ENCODE measurements at regions not wholly inside any gene's neighbourhood (a gene's known extent, or its start where the extent isn't known, plus 50 kb on each side); places are given as distances from the start of the nearest gene placed in this dataset.

DNA sequence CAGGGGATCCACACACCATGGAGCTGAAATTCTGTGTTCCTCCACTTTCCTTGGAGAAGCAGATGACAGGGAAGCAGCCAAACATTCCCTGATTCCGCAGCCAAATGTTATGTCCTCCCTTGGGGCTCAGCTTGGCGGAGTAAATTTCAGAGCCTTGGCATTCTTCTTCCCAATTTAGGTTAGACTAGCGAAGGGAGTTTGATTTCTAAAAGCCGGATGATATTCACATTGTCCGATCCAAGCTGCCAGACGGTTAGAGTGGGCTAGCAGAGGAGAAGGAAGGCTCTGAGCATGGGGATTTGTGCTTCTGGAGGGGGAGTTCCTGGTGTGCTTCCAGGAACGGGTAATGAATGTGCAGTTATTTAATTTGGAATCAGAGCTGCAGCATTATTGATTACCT, 380.4 kb upstream of the EEF2KMT start:
- no peak overlapping the region for H3K4me3 ChIP-seq (ENCODE audit: low read length)
- Mint-ChIP-seq H3K4me1 (no peaks in the 10 kb centered on the region), H3K27ac (no peak overlapping the region), H3K9me3 (peaks cover 0 to 2% (median 0%) of the 10 kb centered on the region in 5 donors), H3K27me3 (peaks cover 3 to 5% of the 10 kb centered on the region in 2 donors), H3K36me3 (no peaks in the 10 kb centered on the region), H3K4me3 (no peak overlapping the region)
- ChIA-PET POLR2A (no interaction called here), CTCF (interaction anchor here (1.0 kb wide), 1 partner anchor 9 kb away, joined by 3 read pairs; no protein-coding TSS in a partner anchor)
- no peak overlapping the region for H3K27ac ChIP-seq (ENCODE audit: low read depth, low read length)
- no peak for DNase-seq
- H3K27me3 ChIP-seq (ENCODE audit: insufficient read depth, low read length, poor library complexity, severe bottlenecking), result no peaks in the 10 kb centered on the region
- H3K9me3 ChIP-seq (ENCODE audit: low read length), result no peaks in the 10 kb centered on the region
- H3K4me1 ChIP-seq (ENCODE audit: insufficient read depth, low read length), result no peaks in the 10 kb centered on the region
- no peaks in the 10 kb centered on the region for H3K36me3 ChIP-seq (ENCODE audit: insufficient read depth, low read length)

DNA sequence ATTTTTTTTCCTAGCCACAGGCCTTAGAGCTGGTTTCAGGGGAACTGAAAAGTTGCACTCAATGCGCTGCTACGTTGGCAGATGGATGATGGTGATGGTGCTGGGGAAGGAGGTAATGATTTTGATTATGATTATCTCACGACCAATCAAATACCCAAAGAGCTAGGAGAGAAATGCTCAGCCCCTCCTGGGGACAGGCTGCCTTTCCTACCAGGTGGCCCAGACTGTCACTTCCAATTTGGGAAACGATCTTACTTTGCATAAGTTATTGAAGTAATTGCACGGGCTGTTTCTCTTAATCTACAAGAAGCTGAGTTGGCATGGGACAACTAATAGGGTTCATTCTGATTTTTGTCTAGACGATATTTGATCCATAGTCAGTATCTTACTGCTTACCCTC, 379.7 kb upstream of the EEF2KMT start:
- Mint-ChIP-seq H3K27ac (no peak overlapping the region), H3K4me3 (no peak overlapping the region), H3K36me3 (no peaks in the 10 kb centered on the region), H3K9me3 (peaks cover 0 to 2% (median 0%) of the 10 kb centered on the region in 5 donors), H3K27me3 (peaks cover 3 to 7% of the 10 kb centered on the region in 2 donors), H3K4me1 (no peaks in the 10 kb centered on the region)
- POLR2A ChIA-PET, result no interaction called here
- H3K36me3 ChIP-seq (ENCODE audit: insufficient read depth, low read length), result no peaks in the 10 kb centered on the region
- CTCF ChIA-PET, result interaction anchor here (1.0 kb wide), 1 partner anchor 10 kb away, joined by 3 read pairs; no protein-coding TSS in a partner anchor
- no peak for DNase-seq
- H3K27ac ChIP-seq (ENCODE audit: low read depth, low read length), result no peak overlapping the region
- no peak overlapping the region for H3K4me3 ChIP-seq (ENCODE audit: low read length)
- H3K27me3 ChIP-seq (ENCODE audit: insufficient read depth, low read length, poor library complexity, severe bottlenecking), result no peaks in the 10 kb centered on the region
- no peaks in the 10 kb centered on the region for H3K4me1 ChIP-seq (ENCODE audit: insufficient read depth, low read length)
- no peaks in the 10 kb centered on the region for H3K9me3 ChIP-seq (ENCODE audit: low read length)

DNA sequence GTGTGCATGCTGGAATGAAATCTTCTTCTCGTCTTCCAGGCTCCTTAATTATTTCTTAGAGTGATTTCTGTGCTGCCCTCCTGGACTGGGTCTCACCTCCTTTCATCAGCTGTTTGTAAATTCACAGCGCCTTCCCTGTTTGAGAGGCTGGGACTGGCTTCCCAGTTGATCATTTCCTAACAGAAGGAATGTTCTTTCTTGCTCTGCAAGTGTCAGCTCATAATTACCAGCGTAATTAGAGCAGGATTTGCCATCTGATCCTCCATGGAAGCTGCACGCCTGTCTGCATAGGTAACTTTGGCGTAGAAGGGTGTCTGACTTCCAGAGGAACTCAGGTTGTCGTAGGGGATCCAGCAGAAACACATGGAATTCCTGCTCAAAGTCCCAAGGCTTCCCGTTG, 375.0 kb upstream of the EEF2KMT start:
- H3K4me3 ChIP-seq (ENCODE audit: low read length), result no peak overlapping the region
- peaks cover 0 to 4% (median 3%) of the 10 kb centered on the region in 5 donors for H3K9me3 Mint-ChIP-seq
- H3K27ac ChIP-seq (ENCODE audit: low read depth, low read length), result no peak overlapping the region
- DNase-seq, result no peak
- POLR2A ChIA-PET, result no interaction called here
- H3K4me1 Mint-ChIP-seq, result no peaks in the 10 kb centered on the region
- no peaks in the 10 kb centered on the region for H3K36me3 ChIP-seq (ENCODE audit: insufficient read depth, low read length)
- H3K4me3 Mint-ChIP-seq, result no peak overlapping the region
- peak overlapping the region in 1 of 8 donors; percentile 55 for H3K27ac Mint-ChIP-seq
- CTCF ChIA-PET, result no interaction called here
- peaks cover 1 to 7% of the 10 kb centered on the region in 2 donors for H3K27me3 Mint-ChIP-seq
- no peaks in the 10 kb centered on the region for H3K36me3 Mint-ChIP-seq
- no peaks in the 10 kb centered on the region for H3K9me3 ChIP-seq (ENCODE audit: low read length)
- H3K27me3 ChIP-seq (ENCODE audit: insufficient read depth, low read length, poor library complexity, severe bottlenecking), result no peaks in the 10 kb centered on the region
- H3K4me1 ChIP-seq (ENCODE audit: insufficient read depth, low read length), result no peaks in the 10 kb centered on the region

DNA sequence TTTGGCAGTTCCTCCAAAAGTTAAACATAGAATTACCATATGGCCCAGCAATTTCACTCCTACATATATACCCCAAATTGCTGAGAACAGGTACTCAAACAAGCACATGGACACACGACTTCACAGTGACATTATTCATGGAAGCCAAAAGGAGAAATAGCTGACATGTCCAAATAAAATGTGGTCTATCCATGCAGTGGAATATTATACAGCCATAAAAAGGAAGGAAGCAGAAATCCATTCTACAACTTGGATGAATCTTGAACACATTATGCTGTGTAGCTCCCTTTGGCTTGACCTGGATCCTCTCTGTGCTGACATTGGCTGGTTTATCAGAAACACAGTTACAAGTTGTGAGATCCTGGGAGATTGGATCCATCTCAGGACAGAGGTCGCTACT, 370.9 kb upstream of the EEF2KMT start:
- ChIA-PET POLR2A (no interaction called here), CTCF (no interaction called here)
- Mint-ChIP-seq H3K4me3 (no peak overlapping the region), H3K36me3 (no peaks in the 10 kb centered on the region), H3K27ac (no peak overlapping the region), H3K9me3 (peaks cover 0 to 10% (median 3%) of the 10 kb centered on the region in 5 donors), H3K4me1 (no peaks in the 10 kb centered on the region), H3K27me3 (peaks cover 3 to 4% of the 10 kb centered on the region in 2 donors)
- Histone ChIP-seq H3K4me3 (ENCODE audit: low read length) (no peak overlapping the region), H3K27ac (ENCODE audit: low read depth, low read length) (no peak overlapping the region), H3K4me1 (ENCODE audit: insufficient read depth, low read length) (no peaks in the 10 kb centered on the region), H3K9me3 (ENCODE audit: low read length) (no peaks in the 10 kb centered on the region), H3K36me3 (ENCODE audit: insufficient read depth, low read length) (no peaks in the 10 kb centered on the region), H3K27me3 (ENCODE audit: insufficient read depth, low read length, poor library complexity, severe bottlenecking) (no peaks in the 10 kb centered on the region)
- DNase-seq, result no peak

DNA sequence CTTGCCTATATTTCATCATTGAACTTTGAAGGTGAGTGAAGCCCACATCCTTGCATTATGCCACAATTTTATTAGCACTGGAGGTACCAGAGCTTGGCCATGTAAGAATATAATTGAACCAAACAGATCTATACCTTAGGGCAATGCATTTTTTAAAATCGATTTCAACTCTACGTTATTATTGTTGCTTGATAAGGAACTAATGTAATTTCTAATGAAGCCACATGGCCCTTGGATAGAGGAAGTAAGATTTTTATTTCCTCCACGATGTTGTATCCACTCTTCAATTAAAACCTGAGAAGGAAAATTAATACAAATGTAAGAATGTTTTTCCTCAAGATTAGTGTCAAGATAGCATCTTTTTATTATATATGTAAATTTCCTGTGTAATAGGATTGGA, 370.0 kb upstream of the EEF2KMT start:
- H3K4me3 Mint-ChIP-seq, result no peak overlapping the region
- DNase-seq, result no peak
- peaks cover 0 to 10% (median 3%) of the 10 kb centered on the region in 5 donors for H3K9me3 Mint-ChIP-seq
- Histone ChIP-seq H3K27ac (ENCODE audit: low read depth, low read length) (no peak overlapping the region), H3K9me3 (ENCODE audit: low read length) (no peaks in the 10 kb centered on the region), H3K27me3 (ENCODE audit: insufficient read depth, low read length, poor library complexity, severe bottlenecking) (no peaks in the 10 kb centered on the region), H3K36me3 (ENCODE audit: insufficient read depth, low read length) (no peaks in the 10 kb centered on the region), H3K4me1 (ENCODE audit: insufficient read depth, low read length) (no peaks in the 10 kb centered on the region), H3K4me3 (ENCODE audit: low read length) (no peak overlapping the region)
- no peaks in the 10 kb centered on the region for H3K4me1 Mint-ChIP-seq
- peaks cover 0 to 3% of the 10 kb centered on the region in 2 donors for H3K27me3 Mint-ChIP-seq
- H3K27ac Mint-ChIP-seq, result no peak overlapping the region
- ChIA-PET POLR2A (no interaction called here), CTCF (no interaction called here)
- no peaks in the 10 kb centered on the region for H3K36me3 Mint-ChIP-seq

DNA sequence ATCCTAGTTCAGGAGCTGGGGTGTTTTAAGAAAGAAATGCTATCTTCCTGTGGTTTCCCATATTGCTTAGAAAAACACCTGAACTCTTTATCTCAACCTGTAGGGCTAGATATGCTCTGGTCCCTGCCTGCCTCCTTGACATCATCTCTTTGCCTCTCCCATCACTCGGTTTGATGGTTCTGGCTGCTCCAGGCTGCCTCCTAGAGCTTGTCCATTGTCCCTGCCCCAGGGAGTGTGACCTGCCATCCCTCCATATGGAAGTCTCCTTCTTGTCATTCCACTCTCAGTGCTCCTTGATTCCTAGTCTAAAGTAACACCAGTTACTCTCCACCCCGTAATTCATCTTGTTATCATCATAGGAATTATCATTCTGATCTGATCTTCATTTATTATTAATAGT, 369.0 kb upstream of the EEF2KMT start:
- Histone ChIP-seq H3K36me3 (ENCODE audit: insufficient read depth, low read length) (no peaks in the 10 kb centered on the region), H3K9me3 (ENCODE audit: low read length) (no peaks in the 10 kb centered on the region), H3K27me3 (ENCODE audit: insufficient read depth, low read length, poor library complexity, severe bottlenecking) (no peaks in the 10 kb centered on the region), H3K4me3 (ENCODE audit: low read length) (no peak overlapping the region), H3K27ac (ENCODE audit: low read depth, low read length) (no peak overlapping the region), H3K4me1 (ENCODE audit: insufficient read depth, low read length) (no peaks in the 10 kb centered on the region)
- no peak overlapping the region for H3K27ac Mint-ChIP-seq
- H3K27me3 Mint-ChIP-seq, result peaks cover 0 to 3% of the 10 kb centered on the region in 2 donors
- H3K4me1 Mint-ChIP-seq, result no peaks in the 10 kb centered on the region
- no peak for DNase-seq
- peaks cover 0 to 10% (median 3%) of the 10 kb centered on the region in 5 donors for H3K9me3 Mint-ChIP-seq
- H3K4me3 Mint-ChIP-seq, result no peak overlapping the region
- no peaks in the 10 kb centered on the region for H3K36me3 Mint-ChIP-seq
- ChIA-PET CTCF (no interaction called here), POLR2A (no interaction called here)

DNA sequence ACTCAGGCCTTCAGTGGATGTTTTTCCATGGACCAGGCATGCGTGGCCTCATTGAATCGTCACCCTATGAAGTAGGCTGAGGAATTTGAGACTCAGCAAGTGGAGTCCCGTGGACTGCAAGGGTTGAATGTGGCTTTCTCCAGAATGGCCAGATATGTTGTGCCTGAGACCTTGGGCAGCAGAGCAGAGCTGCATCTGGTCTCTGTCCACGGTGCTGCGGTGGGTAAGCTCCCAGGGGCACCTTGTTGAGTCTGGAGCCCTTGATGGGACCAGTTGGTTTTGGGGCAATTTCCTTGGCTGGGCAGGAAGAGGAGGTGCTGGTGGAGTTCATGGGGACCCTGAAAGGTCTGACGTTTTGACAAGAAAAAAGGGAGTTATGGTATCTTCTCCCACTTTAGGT, 368.1 kb upstream of the EEF2KMT start:
- H3K36me3 ChIP-seq (ENCODE audit: insufficient read depth, low read length), result no peaks in the 10 kb centered on the region
- POLR2A ChIA-PET, result no interaction called here
- no peak overlapping the region for H3K27ac Mint-ChIP-seq
- H3K4me1 Mint-ChIP-seq, result no peaks in the 10 kb centered on the region
- CTCF ChIA-PET, result no interaction called here
- no peaks in the 10 kb centered on the region for H3K36me3 Mint-ChIP-seq
- no peak overlapping the region for H3K4me3 Mint-ChIP-seq
- no peaks in the 10 kb centered on the region for H3K4me1 ChIP-seq (ENCODE audit: insufficient read depth, low read length)
- DNase-seq, result no peak
- H3K9me3 Mint-ChIP-seq, result peaks cover 0 to 10% (median 3%) of the 10 kb centered on the region in 5 donors
- no peak overlapping the region for H3K27ac ChIP-seq (ENCODE audit: low read depth, low read length)
- no peaks in the 10 kb centered on the region for H3K9me3 ChIP-seq (ENCODE audit: low read length)
- no peak overlapping the region for H3K4me3 ChIP-seq (ENCODE audit: low read length)
- peaks cover 0 to 3% of the 10 kb centered on the region in 2 donors for H3K27me3 Mint-ChIP-seq
- no peaks in the 10 kb centered on the region for H3K27me3 ChIP-seq (ENCODE audit: insufficient read depth, low read length, poor library complexity, severe bottlenecking)

DNA sequence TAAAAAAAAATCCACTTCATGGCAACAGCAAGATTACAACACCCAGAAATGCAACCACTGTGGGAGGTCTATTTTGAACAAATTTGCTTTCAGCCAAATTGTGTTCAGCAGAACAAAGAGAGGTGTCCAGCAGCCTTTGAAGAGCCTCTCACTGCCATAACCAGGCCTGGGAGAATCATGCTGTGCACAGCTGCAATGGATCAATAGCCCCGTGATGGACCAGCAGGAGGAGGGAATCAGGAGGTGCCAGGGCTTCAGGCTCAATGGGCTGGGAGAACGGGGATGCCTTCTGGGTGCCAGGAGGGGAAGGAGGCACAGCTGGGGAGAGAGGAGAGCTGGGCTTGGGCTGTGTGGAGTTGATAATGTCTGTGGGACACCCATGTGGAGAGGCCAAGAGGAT, 366.2 kb upstream of the EEF2KMT start:
- no peak overlapping the region for H3K4me3 ChIP-seq (ENCODE audit: low read length)
- no peak overlapping the region for H3K27ac ChIP-seq (ENCODE audit: low read depth, low read length)
- Mint-ChIP-seq H3K4me3 (no peak overlapping the region), H3K9me3 (peaks cover 0 to 7% (median 0%) of the 10 kb centered on the region in 5 donors), H3K4me1 (no peaks in the 10 kb centered on the region), H3K27me3 (peaks cover 0 to 6% of the 10 kb centered on the region in 2 donors), H3K36me3 (no peaks in the 10 kb centered on the region), H3K27ac (no peak overlapping the region)
- H3K4me1 ChIP-seq (ENCODE audit: insufficient read depth, low read length), result no peaks in the 10 kb centered on the region
- no peaks in the 10 kb centered on the region for H3K27me3 ChIP-seq (ENCODE audit: insufficient read depth, low read length, poor library complexity, severe bottlenecking)
- H3K9me3 ChIP-seq (ENCODE audit: low read length), result no peaks in the 10 kb centered on the region
- DNase-seq, result no peak
- ChIA-PET CTCF (no interaction called here), POLR2A (no interaction called here)
- no peaks in the 10 kb centered on the region for H3K36me3 ChIP-seq (ENCODE audit: insufficient read depth, low read length)

DNA sequence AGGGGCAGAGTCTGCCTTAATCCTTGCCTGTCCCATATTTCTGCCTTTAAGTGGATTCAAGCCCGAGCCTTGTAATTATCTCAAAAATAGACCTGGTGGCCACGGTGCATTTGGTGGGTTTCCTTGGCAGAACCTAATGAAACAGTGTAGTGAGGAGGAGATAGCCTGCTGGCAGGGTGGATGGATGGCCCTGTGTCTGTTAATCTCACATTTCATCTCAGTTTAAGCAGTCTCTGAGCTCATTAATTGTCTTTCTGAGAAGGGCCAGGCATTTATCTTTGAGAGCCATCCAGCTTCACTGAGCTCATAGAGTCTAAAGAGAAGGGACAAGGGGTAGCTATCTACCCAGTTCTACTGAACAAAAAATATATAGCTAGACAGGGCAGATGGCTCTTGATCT, 364.0 kb upstream of the EEF2KMT start:
- Histone ChIP-seq H3K4me1 (ENCODE audit: insufficient read depth, low read length) (no peaks in the 10 kb centered on the region), H3K9me3 (ENCODE audit: low read length) (no peaks in the 10 kb centered on the region), H3K27me3 (ENCODE audit: insufficient read depth, low read length, poor library complexity, severe bottlenecking) (no peaks in the 10 kb centered on the region), H3K4me3 (ENCODE audit: low read length) (no peak overlapping the region), H3K36me3 (ENCODE audit: insufficient read depth, low read length) (no peaks in the 10 kb centered on the region), H3K27ac (ENCODE audit: low read depth, low read length) (no peak overlapping the region)
- H3K9me3 Mint-ChIP-seq, result peaks cover 0 to 6% (median 0%) of the 10 kb centered on the region in 5 donors
- no peaks in the 10 kb centered on the region for H3K36me3 Mint-ChIP-seq
- CTCF ChIA-PET, result no interaction called here
- POLR2A ChIA-PET, result no interaction called here
- no peaks in the 10 kb centered on the region for H3K4me1 Mint-ChIP-seq
- no peak for DNase-seq
- H3K4me3 Mint-ChIP-seq, result no peak overlapping the region
- no peak overlapping the region for H3K27ac Mint-ChIP-seq
- peaks cover 0 to 6% of the 10 kb centered on the region in 2 donors for H3K27me3 Mint-ChIP-seq
